Breast epithelium (tissue), 3 donors: ENCODE measurements at regions not wholly inside any gene's neighbourhood (a gene's known extent, or its start where the extent isn't known, plus 50 kb on each side); places are given as distances from the start of the nearest gene placed in this dataset.

ENCODE experiments used
- CTCF ChIP-seq, 3 donors: fragments of 450-650 bp; IDR thresholded peaks; one replicate each; pipeline ENCODE4 v1.5.1; 2016 to 2017; ENCODE audit warnings: antibody characterized with exemption in 3 of 3, mild to moderate bottlenecking in 3 of 3, moderate library complexity in 3 of 3
- POLR2A ChIP-seq: fragments of 450-650 bp; IDR thresholded peaks from one replicate; pipeline ENCODE4 v1.6.1; 2016; ENCODE audit warnings: antibody characterized with exemption, mild to moderate bottlenecking, moderate library complexity
- POLR2AphosphoS5 ChIP-seq, 3 donors: sonication (generic); formaldehyde crosslinking; IDR thresholded peaks; one replicate each; pipeline ENCODE4 v1.6.1; 2017; ENCODE audit warnings: antibody characterized with exemption in 3 of 3

GRCh38 chr5:173410459-173411233 is 82.4 kb upstream of the STC2 start:
- TF ChIP-seq CTCF (IDR thresholded peaks at IDR 0.05) (no peak), POLR2AphosphoS5 (IDR thresholded peaks at IDR 0.05) (no peak), POLR2A (no peak)
